ENCODE measurements at regions not wholly inside any gene's neighbourhood (a gene's known extent, or its start where the extent isn't known, plus 50 kb on each side); places are given as distances from the start of the nearest gene placed in this dataset.
A peak's percentile ranks its signal among the peaks of the same experiment; 100 is the strongest.

DNA sequence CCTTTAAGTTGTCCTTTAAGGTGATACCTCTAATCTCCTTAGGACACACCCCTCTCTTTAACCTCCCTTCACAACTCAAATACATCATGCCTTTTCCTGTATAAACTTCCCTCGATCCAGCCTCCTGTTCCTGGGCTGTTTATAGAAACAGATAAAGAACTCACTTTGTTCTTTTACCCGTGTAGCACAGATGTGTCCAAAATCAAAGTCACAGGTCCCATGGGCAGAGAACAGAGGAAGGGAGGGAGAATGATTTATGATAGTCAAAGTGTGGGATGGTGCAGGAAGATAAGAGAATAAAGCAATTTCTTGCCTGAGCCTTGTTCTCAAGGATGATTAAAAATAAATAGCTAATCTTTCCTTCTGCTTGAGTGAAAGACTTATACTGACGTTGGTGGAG is 50.3 kb upstream of the CABCOCO1 start:
- ChIA-PET POLR2A (no interaction called here), CTCF (interaction anchor here (0.9 to 1.0 kb wide), 2 partner anchors 16 to 17 kb away, joined by 3 read pairs; no protein-coding TSS in a partner anchor)
- Histone ChIP-seq H3K4me3 (ENCODE audit: low read depth, low read length) (no peak overlapping the region), H3K36me3 (ENCODE audit: control insufficient read depth, insufficient read depth, low read length) (no peaks in the 10 kb centered on the region), H3K27me3 (ENCODE audit: control insufficient read depth, insufficient read depth, low read length) (no peaks in the 10 kb centered on the region)
- DNase-seq (ENCODE audit: low read depth): no peak
- TF ChIP-seq CTCF (IDR thresholded peaks at IDR 0.05; ENCODE audit: insufficient read depth, low read depth, low read length): no peak

DNA sequence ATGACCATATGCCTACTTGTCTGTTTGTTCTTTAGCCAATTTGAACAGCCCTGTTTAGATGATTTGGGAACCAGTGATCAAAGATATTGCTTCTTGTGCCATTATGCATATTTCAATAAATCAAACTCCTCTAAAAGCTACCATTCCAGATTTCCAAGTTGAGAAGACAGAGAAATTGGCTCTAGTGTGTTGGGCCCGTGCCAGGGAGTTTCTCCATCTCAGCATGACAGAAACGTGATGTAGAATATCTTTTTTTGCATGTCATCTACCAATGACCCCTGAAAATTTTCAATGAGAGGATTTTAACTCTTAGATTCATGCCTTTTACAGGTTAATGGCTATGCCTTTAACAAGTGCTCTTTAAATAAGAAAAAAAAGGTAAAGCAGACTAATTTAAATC is 50.7 kb upstream of the CABCOCO1 start:
- ChIA-PET POLR2A (no interaction called here), CTCF (interaction anchor here (1.1 kb wide), 1 partner anchor 195 kb away, joined by 3 read pairs; no protein-coding TSS in a partner anchor)
- no peaks in the 10 kb centered on the region for H3K36me3 ChIP-seq (ENCODE audit: control insufficient read depth, insufficient read depth, low read length)
- no peak for DNase-seq (ENCODE audit: low read depth)
- no peak for TF ChIP-seq CTCF (IDR thresholded peaks at IDR 0.05; ENCODE audit: insufficient read depth, low read depth, low read length)
- H3K4me3 ChIP-seq (ENCODE audit: low read depth, low read length): no peak overlapping the region
- H3K27me3 ChIP-seq (ENCODE audit: control insufficient read depth, insufficient read depth, low read length): no peaks in the 10 kb centered on the region

GRCh38 chr10:61609701-61610100 is 53.0 kb upstream of the CABCOCO1 start:
- no peaks in the 10 kb centered on the region for H3K36me3 ChIP-seq (ENCODE audit: control insufficient read depth, insufficient read depth, low read length)
- ChIA-PET POLR2A (interaction anchor here (0.6 kb wide), 1 partner anchor 1255 kb away, joined by 3 read pairs; no protein-coding TSS in a partner anchor), CTCF (no interaction called here)
- H3K27me3 ChIP-seq (ENCODE audit: control insufficient read depth, insufficient read depth, low read length): no peaks in the 10 kb centered on the region
- H3K4me3 ChIP-seq (ENCODE audit: low read depth, low read length): no peak overlapping the region
- no peak for TF ChIP-seq CTCF (IDR thresholded peaks at IDR 0.05; ENCODE audit: insufficient read depth, low read depth, low read length)
- no peak for DNase-seq (ENCODE audit: low read depth)

DNA sequence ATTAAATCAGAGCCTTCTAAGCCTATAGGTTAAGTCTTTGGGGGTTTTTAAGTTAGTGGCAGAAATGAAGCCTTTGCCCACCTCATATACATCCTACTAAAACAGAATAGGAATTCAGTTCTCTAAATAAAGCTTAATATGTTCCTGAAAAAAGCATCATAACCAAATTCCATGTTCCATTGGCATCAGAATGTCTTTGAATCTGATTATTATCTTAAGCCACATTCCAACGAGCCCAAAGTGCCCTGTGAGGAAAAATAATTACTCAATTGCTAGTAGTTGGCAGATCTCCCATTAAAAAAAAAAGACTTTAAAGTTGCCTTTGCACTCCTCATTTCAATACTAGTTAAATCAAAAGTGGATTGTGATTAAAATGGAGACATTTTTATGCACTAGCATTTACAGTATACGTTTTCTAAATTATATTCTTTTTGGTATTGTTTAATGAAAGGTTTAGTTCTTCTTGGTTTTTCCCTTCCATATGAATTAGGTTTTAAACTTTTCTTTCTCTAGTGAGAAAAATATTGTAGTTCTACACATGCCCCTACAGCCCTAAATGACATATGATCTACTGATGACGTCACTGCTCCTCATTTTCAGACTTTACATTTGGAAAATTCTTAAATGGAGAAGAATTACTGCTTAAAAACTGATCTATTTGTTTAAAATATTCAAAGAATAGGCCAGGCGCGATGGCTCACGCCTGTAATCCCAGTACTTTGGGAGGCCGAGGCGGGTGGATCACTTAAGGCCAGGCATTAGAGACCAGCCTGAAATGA is 54.3 kb upstream of the CABCOCO1 start:
- Histone ChIP-seq H3K36me3 (ENCODE audit: control insufficient read depth, insufficient read depth, low read length) (no peaks in the 10 kb centered on the region), H3K4me3 (ENCODE audit: low read depth, low read length) (no peak overlapping the region), H3K27me3 (ENCODE audit: control insufficient read depth, insufficient read depth, low read length) (no peaks in the 10 kb centered on the region)
- CTCF ChIA-PET: interaction anchor here (0.6 to 2.6 kb wide), 3 partner anchors 10 to 228 kb away, joined by 3 to 9 read pairs (median 5); no protein-coding TSS in a partner anchor
- no peak for DNase-seq (ENCODE audit: low read depth)
- POLR2A ChIA-PET: no interaction called here
- TF ChIP-seq CTCF (IDR thresholded peaks at IDR 0.05; ENCODE audit: insufficient read depth, low read depth, low read length): no peak

DNA sequence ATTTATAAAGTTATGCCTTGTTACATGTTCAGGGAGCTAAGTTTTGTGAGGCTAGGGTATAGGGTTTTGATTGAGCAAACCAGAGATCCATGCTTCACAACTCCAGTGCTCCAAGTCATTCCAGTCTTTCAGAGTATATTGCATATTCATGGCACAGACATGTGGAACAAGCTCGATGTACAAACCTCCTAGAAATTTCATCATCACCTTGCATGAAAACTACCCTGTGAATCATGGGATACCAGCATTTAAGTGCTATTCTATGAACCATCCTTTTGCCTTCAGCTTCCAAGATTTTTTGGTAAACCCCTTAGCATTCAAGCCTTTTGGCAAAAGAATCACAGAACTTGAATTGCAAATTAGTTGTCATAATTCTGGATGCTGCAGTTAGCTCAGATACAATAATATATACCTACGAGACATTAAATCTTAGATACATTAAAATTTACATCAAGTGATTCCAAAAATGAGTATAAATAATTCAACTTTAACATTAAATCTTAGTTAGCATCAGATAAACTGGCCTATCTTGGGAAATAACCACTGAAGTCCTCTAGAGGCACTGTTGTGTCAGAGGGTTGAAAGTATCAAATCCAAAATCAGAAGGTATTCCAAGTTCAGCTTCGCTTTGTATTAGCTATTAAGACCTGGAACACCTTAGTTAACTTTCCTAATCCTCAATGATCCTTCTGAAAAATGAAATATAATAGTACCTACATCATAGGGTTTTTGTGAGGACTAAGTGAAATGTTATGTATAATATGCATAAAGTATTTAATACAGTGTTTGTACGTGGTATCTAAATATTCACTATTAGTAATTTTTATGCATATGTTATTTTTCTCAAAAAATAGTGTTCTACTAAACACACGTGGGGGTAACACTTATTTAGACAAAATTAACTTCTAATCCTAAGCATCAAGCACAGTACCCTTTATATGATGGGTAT is 55.5 kb upstream of the CABCOCO1 start:
- ChIA-PET POLR2A (no interaction called here), CTCF (interaction anchor here (0.9 to 2.6 kb wide), 7 partner anchors 8 to 126 kb away, joined by 3 to 9 read pairs (median 3); no protein-coding TSS in a partner anchor)
- Histone ChIP-seq H3K36me3 (ENCODE audit: control insufficient read depth, insufficient read depth, low read length) (no peaks in the 10 kb centered on the region), H3K27me3 (ENCODE audit: control insufficient read depth, insufficient read depth, low read length) (no peaks in the 10 kb centered on the region), H3K4me3 (ENCODE audit: low read depth, low read length) (no peak overlapping the region)
- DNase-seq (ENCODE audit: low read depth): no peak
- peak; percentile 45 for TF ChIP-seq CTCF (IDR thresholded peaks at IDR 0.05; ENCODE audit: insufficient read depth, low read depth, low read length)

Measured in BJ (cell line).